Suprapubic skin (tissue), 3 donors: ENCODE measurements at regions not wholly inside any gene's neighbourhood (a gene's known extent, or its start where the extent isn't known, plus 50 kb on each side); places are given as distances from the start of the nearest gene placed in this dataset.
"Not testable (repeated sequence)": the region's sequence is repeated elsewhere in the genome, so short reads cannot be mapped to it uniquely, and the experiment has no call there.

ENCODE experiments used
- CTCF ChIP-seq, 2 donors: fragments of 200-600 bp in 1 of 2; fragments of 450-650 bp in 1 of 2; sonication (generic) in 1 of 2; IDR thresholded peaks; one replicate each; pipeline ENCODE4 v1.5.1; 2016 to 2019; ENCODE audit warnings: antibody characterized with exemption in 2 of 2, mild to moderate bottlenecking in 1 of 2, moderate library complexity in 1 of 2
- EP300 ChIP-seq: sonication (generic); formaldehyde crosslinking; IDR thresholded peaks from one replicate; pipeline ENCODE4 v1.6.1; 2017; ENCODE audit warnings: antibody characterized with exemption

GRCh38 chr2:87429931-87430275, 318.0 kb upstream of the PLGLB2 start:
- not testable (repeated sequence) for TF ChIP-seq CTCF (IDR thresholded peaks at IDR 0.05); EP300
